Urothelium cell line (cell line): ENCODE measurements at regions not wholly inside any gene's neighbourhood (a gene's known extent, or its start where the extent isn't known, plus 50 kb on each side); places are given as distances from the start of the nearest gene placed in this dataset.

Source experiments
- DNase-seq: peaks from one replicate; pipeline ENCODE4 v3.0.0; 2011; ENCODE audit warnings: low spot score, mixed read lengths
- FAIRE-seq: peaks from 2 replicates; lab custom pipeline; 2011; peaks lifted over from hg19 to GRCh38; lab: Jason Lieb, UNC

GRCh38 chr6:12577124-12577850 lies 139.3 kb upstream of the PHACTR1 start:
- DNase-seq (peak; percentile 27), FAIRE-seq (peak; percentile 96)

- FAIRE-seq (no peak), DNase-seq (no peak)
Measured at GRCh38 chr6:12578097-12578496, 138.5 kb upstream of the PHACTR1 start.

- no peak for FAIRE-seq
- peak; percentile 16 for DNase-seq
Measured at GRCh38 chr6:12578751-12579150, 137.8 kb upstream of the PHACTR1 start.

GRCh38 chr6:12580290-12580689 lies 136.3 kb upstream of the PHACTR1 start:
- DNase-seq: no peak
- no peak for FAIRE-seq

- FAIRE-seq (no peak), DNase-seq (no peak)
Measured at GRCh38 chr6:12582421-12583110, 134.0 kb upstream of the PHACTR1 start.

GRCh38 chr6:12584631-12585405 lies 131.7 kb upstream of the PHACTR1 start:
- DNase-seq: no peak
- FAIRE-seq: no peak

GRCh38 chr6:12585497-12585958 lies 131.0 kb upstream of the PHACTR1 start:
- DNase-seq (peak; percentile 15), FAIRE-seq (no peak)

- DNase-seq (no peak), FAIRE-seq (no peak)
Measured at GRCh38 chr6:12586721-12587480, 129.7 kb upstream of the PHACTR1 start.

- DNase-seq: no peak
Measured at GRCh38 chr6:12590901-12591300, 125.7 kb upstream of the PHACTR1 start.

GRCh38 chr6:12592634-12593033 lies 123.9 kb upstream of the PHACTR1 start:
- DNase-seq (peak; percentile 59), FAIRE-seq (no peak)

More at GRCh38 chr6:12590901-12591300, 125.7 kb upstream of the PHACTR1 start:
- no peak for FAIRE-seq

GRCh38 chr6:12593771-12594529 lies 122.6 kb upstream of the PHACTR1 start:
- no peak for DNase-seq

GRCh38 chr6:12594530-12594893 lies 122.1 kb upstream of the PHACTR1 start:
- no peak for FAIRE-seq

More at GRCh38 chr6:12593771-12594529, 122.6 kb upstream of the PHACTR1 start:
- no peak for FAIRE-seq

GRCh38 chr6:12595161-12595811 lies 121.3 kb upstream of the PHACTR1 start:
- DNase-seq (no peak), FAIRE-seq (peak; percentile 23)

More at GRCh38 chr6:12594530-12594893, 122.1 kb upstream of the PHACTR1 start:
- no peak for DNase-seq

GRCh38 chr6:12596731-12597130 lies 119.8 kb upstream of the PHACTR1 start:
- no peak for DNase-seq
- no peak for FAIRE-seq

GRCh38 chr6:12598919-12599318 lies 117.6 kb upstream of the PHACTR1 start:
- FAIRE-seq (no peak), DNase-seq (no peak)

GRCh38 chr6:12601881-12602280 lies 114.7 kb upstream of the PHACTR1 start:
- FAIRE-seq: no peak
- no peak for DNase-seq

GRCh38 chr6:12602342-12602741 lies 114.2 kb upstream of the PHACTR1 start:
- FAIRE-seq (no peak), DNase-seq (no peak)

GRCh38 chr6:12602951-12603672 lies 113.5 kb upstream of the PHACTR1 start:
- FAIRE-seq (no peak), DNase-seq (peak; percentile 30)

- FAIRE-seq (no peak), DNase-seq (no peak)
Measured at GRCh38 chr6:12603673-12604049, 112.9 kb upstream of the PHACTR1 start.
